Fibroblast of skin of scalp (primary cell): ENCODE measurements at regions not wholly inside any gene's neighbourhood (a gene's known extent, or its start where the extent isn't known, plus 50 kb on each side); places are given as distances from the start of the nearest gene placed in this dataset.

Source experiments
- DNase-seq: peaks from one replicate; pipeline ENCODE4 v3.0.0-alpha.2; 2013

- DNase-seq = no peak
Observed at GRCh38 chr7:371779-372545, 82.0 kb downstream of the FOXL3 start.

- DNase-seq = no peak
Observed at GRCh38 chr7:372546-372931, 82.6 kb downstream of the FOXL3 start.

- no peak for DNase-seq
Observed at GRCh38 chr7:372932-373791, 83.2 kb downstream of the FOXL3 start.

DNA sequence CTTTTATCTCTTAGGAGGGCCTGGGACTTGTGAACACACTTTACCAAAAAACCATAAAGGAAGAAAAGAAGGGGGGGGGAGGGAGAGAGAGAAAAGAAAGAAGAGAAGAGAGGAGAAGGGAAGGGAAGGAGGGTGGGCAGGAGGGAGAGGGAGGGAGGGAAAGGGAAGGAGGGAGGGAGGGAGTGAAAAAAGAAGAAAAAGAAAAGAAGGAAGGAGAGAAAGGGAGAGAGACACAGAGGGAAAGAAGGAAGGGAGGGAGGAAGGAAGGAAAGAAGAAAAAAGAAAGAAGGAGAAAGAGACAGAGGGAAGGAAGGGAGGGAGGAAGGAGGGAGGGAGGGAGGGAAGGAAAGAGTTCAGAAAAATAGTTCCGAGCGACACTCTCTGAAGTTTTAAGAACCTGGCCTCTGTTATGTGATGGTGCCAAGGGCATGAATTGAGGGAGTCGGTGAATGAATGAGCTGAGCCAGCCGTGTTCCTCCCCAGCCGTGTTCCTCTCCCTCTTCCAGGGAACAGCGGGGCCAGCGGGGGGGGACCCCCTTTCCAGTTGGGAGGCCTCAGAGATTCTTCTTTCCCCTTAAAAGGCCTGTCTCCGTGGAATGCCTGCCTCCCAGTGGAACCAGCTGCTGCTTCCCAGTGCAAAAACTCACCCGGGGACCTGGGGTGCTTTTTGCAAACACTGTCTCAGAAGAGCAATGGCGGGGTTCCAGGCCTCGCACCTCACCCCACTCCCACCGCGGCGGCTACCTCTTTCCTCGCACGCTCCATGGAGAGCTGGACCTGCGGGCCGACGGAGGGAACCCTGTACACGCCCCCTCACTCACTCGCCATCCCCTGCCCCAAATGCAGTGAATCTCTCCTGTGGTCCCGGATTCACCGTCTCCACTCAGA is 84.1 kb downstream of the FOXL3 start:
- no peak for DNase-seq

- DNase-seq = no peak
Observed at GRCh38 chr7:374706-375311, 84.8 kb downstream of the FOXL3 start.

DNA sequence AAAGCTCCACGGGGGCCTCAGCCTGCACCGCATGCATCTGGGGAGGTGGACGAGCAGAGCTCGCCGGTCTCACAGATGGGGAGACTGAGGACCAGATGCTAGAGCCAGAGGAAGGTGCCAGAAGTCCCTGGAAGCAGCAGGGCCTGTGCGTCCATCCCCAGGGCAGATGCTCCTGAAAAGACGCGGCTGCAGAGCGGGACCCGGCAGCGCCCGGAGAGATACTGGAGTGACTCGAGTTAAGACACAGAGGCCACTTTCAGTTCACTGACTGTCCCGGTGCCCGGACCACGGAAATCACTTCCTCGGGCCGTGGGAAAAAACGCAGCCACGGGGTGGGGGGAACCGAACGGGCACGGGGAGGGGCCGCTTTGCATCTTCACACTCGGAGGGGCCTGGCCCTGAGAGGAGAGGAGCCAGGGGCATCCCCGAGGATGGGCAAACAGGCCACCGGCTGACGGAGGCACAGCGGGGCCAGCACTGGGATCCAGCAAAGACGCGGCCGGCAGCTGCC is 85.4 kb downstream of the FOXL3 start:
- DNase-seq = no peak

GRCh38 chr7:375901-376305 is 85.9 kb downstream of the FOXL3 start:
- no peak for DNase-seq

GRCh38 chr7:376306-377079 is 86.5 kb downstream of the FOXL3 start:
- DNase-seq = no peak

- DNase-seq = no peak
Observed at GRCh38 chr7:377080-378040, 87.4 kb downstream of the FOXL3 start.

GRCh38 chr7:378041-378420 is 88.1 kb downstream of the FOXL3 start:
- no peak for DNase-seq

DNA sequence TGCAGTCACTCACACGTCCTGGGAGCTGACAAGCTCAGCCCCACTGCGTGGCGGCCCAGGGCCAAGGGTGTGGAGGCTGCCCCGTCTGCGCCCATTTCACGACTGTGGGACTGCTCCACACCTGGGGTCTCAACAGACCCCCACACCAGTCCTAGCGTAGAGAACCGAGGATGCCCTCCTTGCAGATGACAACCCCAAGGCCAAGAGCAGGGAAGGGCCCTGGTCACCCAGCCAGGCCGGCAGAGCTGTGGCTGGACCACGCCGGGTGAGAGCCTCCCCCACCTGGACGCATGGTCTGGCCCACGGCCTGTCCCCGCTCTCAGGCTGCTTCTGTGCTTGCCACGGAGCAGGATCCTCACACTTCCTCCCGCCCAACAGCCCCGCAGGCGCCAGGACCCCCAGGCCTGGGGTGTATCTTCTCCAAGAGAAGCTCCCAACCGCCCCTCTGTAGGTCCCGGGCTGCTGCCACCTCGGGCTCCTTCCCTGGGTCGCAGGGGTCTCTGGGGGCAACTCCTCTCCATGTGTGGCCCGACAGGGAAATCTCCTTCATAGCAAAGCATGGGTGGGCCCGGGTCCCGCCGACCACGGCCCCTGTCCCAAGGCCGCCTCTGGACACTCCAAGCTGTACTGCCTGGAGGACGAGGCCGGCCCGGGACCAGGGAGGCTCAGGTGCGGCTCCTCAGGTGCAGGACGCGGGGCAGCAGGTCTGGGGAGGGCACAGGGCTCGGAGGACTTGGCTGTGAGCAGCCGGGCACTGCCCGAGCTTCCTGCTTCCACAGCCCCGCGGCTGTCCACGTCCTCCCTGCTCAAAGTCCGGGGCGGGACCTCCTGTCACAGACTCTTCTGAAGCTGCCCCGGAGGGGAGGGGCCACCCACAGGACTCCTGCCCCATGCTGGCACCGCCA is 88.8 kb downstream of the FOXL3 start:
- DNase-seq = no peak

DNA sequence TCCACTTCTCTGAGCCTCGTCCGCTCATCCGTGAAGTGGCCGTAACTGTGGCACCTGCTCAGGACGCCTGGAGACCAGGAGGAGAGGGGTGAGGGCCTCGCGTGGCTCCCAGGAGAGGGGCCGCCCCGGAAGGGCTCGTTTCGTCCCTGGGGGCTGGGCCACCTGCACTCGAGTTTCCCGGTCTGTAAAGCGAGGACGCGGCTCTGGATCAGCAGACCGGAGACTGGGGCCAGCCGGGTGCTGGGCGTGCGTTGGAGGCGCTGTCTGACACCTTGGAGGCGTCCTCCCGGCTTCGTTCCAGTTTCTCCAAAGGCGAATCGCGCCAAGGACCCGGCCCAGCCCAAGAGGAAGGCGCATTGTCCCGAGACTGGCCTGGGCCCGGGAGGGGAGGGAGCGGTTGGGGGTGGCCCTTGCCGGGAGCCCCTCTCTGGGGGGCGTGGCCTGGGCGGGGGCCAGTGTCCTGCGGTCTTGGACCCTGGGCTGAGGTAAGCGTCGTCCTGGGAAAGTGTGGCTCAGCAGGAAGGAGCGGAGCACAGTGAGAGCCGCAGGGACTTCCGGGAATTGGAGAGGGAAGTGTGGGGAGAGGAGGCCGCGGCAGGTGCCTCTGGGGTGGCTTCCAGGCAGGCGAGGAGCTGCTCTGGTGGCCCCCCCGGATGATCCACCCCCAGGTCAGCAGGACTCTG is 89.6 kb downstream of the FOXL3 start:
- DNase-seq = no peak

DNA sequence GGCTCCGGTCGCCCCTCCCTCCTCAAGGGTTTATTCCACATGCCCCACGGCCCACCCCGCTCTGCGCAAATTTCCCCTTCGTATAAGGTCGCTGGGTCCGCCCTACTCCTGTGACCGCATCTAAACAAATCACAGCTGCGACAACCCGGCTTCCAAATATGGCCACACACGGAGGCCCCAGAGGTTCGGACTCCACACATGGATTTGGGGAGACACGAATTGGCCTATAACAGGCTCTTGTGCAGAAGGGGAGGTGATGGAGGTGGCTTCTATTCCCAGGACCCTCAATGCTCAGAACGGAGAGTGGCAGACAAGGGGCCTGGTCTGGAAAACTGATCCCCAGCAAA is 90.1 kb downstream of the FOXL3 start:
- DNase-seq = no peak

- DNase-seq = no peak
Observed at GRCh38 chr7:380711-381210, 90.8 kb downstream of the FOXL3 start.

GRCh38 chr7:381211-382042 is 91.5 kb downstream of the FOXL3 start:
- DNase-seq = no peak

GRCh38 chr7:382043-382400 is 92.1 kb downstream of the FOXL3 start:
- no peak for DNase-seq

DNA sequence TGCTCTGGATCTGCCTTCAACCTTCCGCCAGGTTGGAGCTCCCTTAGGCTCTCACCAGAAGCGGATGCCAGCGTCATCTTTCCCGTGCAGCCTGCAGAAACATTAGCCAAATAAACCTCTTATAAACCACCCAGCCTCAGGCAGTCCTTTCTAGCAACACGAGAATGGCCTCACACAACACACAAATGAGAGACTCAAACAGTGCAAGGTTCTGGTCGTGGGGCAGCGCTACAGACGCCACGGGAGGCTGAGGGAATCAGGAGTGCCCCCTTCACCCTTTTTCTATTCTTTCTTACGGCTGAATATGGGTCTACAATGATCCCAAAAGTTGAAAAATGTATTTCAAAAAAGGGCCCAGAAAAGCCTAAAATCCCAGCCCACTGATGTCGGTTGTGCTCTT is 96.4 kb downstream of the FOXL3 start:
- no peak for DNase-seq
